ENCODE measurements at regions not wholly inside any gene's neighbourhood (a gene's known extent, or its start where the extent isn't known, plus 50 kb on each side); places are given as distances from the start of the nearest gene placed in this dataset.
A peak's percentile ranks its signal among the peaks of the same experiment; 100 is the strongest.

- peak overlapping the region; percentile 60 for H3K27ac Mint-ChIP-seq (ENCODE audit: unreplicated experiment)
- H3K4me1 Mint-ChIP-seq (ENCODE audit: low read depth, unreplicated experiment), result peaks cover 27% of the 10 kb centered on the region
- TF ChIP-seq, protein P1, sequence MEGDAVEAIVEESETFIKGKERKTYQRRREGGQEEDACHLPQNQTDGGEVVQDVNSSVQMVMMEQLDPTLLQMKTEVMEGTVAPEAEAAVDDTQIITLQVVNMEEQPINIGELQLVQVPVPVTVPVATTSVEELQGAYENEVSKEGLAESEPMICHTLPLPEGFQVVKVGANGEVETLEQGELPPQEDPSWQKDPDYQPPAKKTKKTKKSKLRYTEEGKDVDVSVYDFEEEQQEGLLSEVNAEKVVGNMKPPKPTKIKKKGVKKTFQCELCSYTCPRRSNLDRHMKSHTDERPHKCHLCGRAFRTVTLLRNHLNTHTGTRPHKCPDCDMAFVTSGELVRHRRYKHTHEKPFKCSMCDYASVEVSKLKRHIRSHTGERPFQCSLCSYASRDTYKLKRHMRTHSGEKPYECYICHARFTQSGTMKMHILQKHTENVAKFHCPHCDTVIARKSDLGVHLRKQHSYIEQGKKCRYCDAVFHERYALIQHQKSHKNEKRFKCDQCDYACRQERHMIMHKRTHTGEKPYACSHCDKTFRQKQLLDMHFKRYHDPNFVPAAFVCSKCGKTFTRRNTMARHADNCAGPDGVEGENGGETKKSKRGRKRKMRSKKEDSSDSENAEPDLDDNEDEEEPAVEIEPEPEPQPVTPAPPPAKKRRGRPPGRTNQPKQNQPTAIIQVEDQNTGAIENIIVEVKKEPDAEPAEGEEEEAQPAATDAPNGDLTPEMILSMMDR (IDR thresholded peaks at IDR 0.05; ENCODE audit: unreplicated experiment), result no peak
- intact Hi-C loops (cut with micrococcal nuclease; ENCODE audit: unreplicated experiment), result loop anchor here (1.0 kb wide), 1 partner anchor 8 kb away; no protein-coding TSS in a partner anchor
- no peaks in the 10 kb centered on the region for H3K9me3 Mint-ChIP-seq (ENCODE audit: low read depth, unreplicated experiment)
- no peak for DNase-seq
- peaks cover 73% of the 10 kb centered on the region for H3K36me3 Mint-ChIP-seq (ENCODE audit: insufficient read depth, unreplicated experiment)
- no TSS peak for BruUV-seq (replicated peaks)
- no peaks in the 10 kb centered on the region for H3K27me3 Mint-ChIP-seq (ENCODE audit: unreplicated experiment)
- CTCF ChIA-PET, result interaction anchor here (0.5 kb wide), 1 partner anchor 303 kb away, joined by 3 read pairs; no protein-coding TSS in a partner anchor
- H3K4me3 Mint-ChIP-seq (ENCODE audit: low read depth, unreplicated experiment), result no peak overlapping the region
Measured at GRCh38 chr12:124423761-124424515, 129.0 kb downstream of the RFLNA start.

DNA sequence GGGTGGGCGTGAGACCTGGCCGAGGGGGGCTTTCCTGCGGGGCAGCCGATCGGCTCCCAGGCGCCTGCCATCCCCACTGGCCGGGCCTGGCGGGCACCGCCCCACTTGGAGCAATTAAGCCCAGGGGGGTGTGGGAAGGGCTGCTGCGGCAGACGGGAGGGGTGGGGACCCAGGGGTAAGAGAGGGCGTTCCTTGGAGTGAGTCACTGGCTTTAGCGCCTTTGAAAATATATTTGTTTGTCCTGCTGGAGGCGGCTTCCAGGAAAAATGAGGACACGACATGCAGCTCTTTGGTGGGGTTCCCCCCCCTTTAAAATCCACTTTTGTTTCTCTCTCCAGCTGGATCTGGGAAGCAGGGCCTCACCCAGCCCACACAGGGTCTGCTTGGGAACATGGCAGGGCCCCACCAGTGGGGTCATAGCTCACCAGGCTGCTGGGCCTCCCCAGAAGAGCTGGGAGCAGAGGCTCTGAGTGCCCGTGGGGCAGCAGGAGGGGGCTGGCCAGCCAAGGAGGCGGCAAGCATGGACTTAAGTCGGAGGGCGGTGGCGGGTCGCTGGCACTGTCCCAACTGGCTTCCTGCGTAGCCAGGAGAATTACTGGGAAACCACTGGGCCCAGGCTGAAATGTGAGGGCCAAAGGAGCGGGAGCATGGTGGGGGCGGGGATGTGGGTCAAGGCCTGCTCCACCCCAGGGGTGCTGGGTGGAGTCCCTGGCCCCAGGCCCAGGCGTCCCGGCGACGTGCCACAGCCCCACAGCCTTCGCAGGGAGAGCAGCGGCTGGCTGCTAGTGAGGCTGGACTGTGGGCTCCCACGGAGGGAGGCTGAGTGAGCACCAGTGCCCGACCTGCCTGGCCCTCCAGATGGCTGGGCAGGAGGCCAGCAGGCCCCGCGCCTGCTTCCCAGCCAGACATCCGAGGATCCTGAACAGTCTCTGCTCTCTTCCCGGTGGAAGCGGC, 128.0 kb downstream of the RFLNA start:
- CTCF ChIA-PET, result interaction anchor here (0.6 to 1.4 kb wide), 4 partner anchors 32 to 1116 kb away, joined by 3 to 7 read pairs (median 5); no protein-coding TSS in a partner anchor
- H3K36me3 Mint-ChIP-seq (ENCODE audit: insufficient read depth, unreplicated experiment), result peaks cover 77% of the 10 kb centered on the region

GRCh38 chr12:124422142-124422569, 127.3 kb downstream of the RFLNA start:
- intact Hi-C loops (cut with micrococcal nuclease; ENCODE audit: unreplicated experiment), result no loop called here
- no peak overlapping the region for H3K27ac Mint-ChIP-seq (ENCODE audit: unreplicated experiment)
- CTCF ChIA-PET, result interaction anchor here (1.4 kb wide), 1 partner anchor 31 kb away, joined by 7 read pairs; no protein-coding TSS in a partner anchor

More for the DNA sequence above, 128.0 kb downstream of the RFLNA start:
- H3K4me3 Mint-ChIP-seq (ENCODE audit: low read depth, unreplicated experiment), result peak overlapping the region; percentile 49
- H3K9me3 Mint-ChIP-seq (ENCODE audit: low read depth, unreplicated experiment), result no peaks in the 10 kb centered on the region
- no peaks in the 10 kb centered on the region for H3K27me3 Mint-ChIP-seq (ENCODE audit: unreplicated experiment)
- peaks cover 27% of the 10 kb centered on the region for H3K4me1 Mint-ChIP-seq (ENCODE audit: low read depth, unreplicated experiment)
- TF ChIP-seq, protein P1 (IDR thresholded peaks at IDR 0.05; ENCODE audit: unreplicated experiment), result no peak
- peak; percentile 85 for DNase-seq
- no TSS peak for BruUV-seq (replicated peaks)
- intact Hi-C loops (cut with micrococcal nuclease; ENCODE audit: unreplicated experiment), result loop anchor here (1.0 kb wide), 1 partner anchor 9 kb away; no protein-coding TSS in a partner anchor
- H3K27ac Mint-ChIP-seq (ENCODE audit: unreplicated experiment), result peak overlapping the region; percentile 60

More at GRCh38 chr12:124422142-124422569, 127.3 kb downstream of the RFLNA start:
- Mint-ChIP-seq H3K27me3 (ENCODE audit: unreplicated experiment) (no peaks in the 10 kb centered on the region), H3K4me1 (ENCODE audit: low read depth, unreplicated experiment) (peaks cover 27% of the 10 kb centered on the region), H3K9me3 (ENCODE audit: low read depth, unreplicated experiment) (no peaks in the 10 kb centered on the region), H3K36me3 (ENCODE audit: insufficient read depth, unreplicated experiment) (peaks cover 77% of the 10 kb centered on the region), H3K4me3 (ENCODE audit: low read depth, unreplicated experiment) (peak overlapping the region; percentile 49)
- peak; percentile 52 for DNase-seq
- BruUV-seq (replicated peaks), result no TSS peak
- TF ChIP-seq, protein P1 (IDR thresholded peaks at IDR 0.05; ENCODE audit: unreplicated experiment), result no peak
